HUES48 (cell line): ENCODE measurements at regions not wholly inside any gene's neighbourhood (a gene's known extent, or its start where the extent isn't known, plus 50 kb on each side); places are given as distances from the start of the nearest gene placed in this dataset.

Source experiments
- H3K27ac ChIP-seq: one replicate; pipeline ENCODE4 v1.7.0; 2013; ENCODE audit warnings: low read depth, low read length, inconsistent platforms
- H3K27me3 ChIP-seq: 2 replicates; pipeline ENCODE4 v1.6.1; 2013; ENCODE audit warnings: mild to moderate bottlenecking, low read length; ENCODE audit not compliant: control insufficient read depth, insufficient read depth
- H3K36me3 ChIP-seq: 2 replicates; pipeline ENCODE4 v1.6.1; 2013; ENCODE audit warnings: low read length; ENCODE audit not compliant: control insufficient read depth, insufficient read depth
- H3K4me1 ChIP-seq: 2 replicates; pipeline ENCODE4 v1.6.1; 2013; ENCODE audit warnings: mild to moderate bottlenecking, low read length; ENCODE audit not compliant: control insufficient read depth, insufficient read depth
- H3K4me3 ChIP-seq: 2 replicates; pipeline ENCODE4 v1.5.1; 2013; ENCODE audit warnings: mild to moderate bottlenecking, low read depth, low read length
- H3K9ac ChIP-seq: 2 replicates; pipeline ENCODE4 v1.6.1; 2013; ENCODE audit warnings: mild to moderate bottlenecking, low read depth, low read length, moderate library complexity
- H3K9me3 ChIP-seq: 2 replicates; pipeline ENCODE4 v1.6.1; 2013; ENCODE audit warnings: low read length; ENCODE audit not compliant: control insufficient read depth, insufficient read depth

GRCh38 chr13:106651442-106651841, 83.5 kb upstream of the ARGLU1 start:
- Histone ChIP-seq H3K4me3 (no peak overlapping the region), H3K9ac (no peak overlapping the region), H3K27me3 (no peaks in the 10 kb centered on the region), H3K36me3 (no peaks in the 10 kb centered on the region), H3K4me1 (no peaks in the 10 kb centered on the region), H3K27ac (no peak overlapping the region), H3K9me3 (no peaks in the 10 kb centered on the region)

GRCh38 chr13:106650690-106651205, 82.8 kb upstream of the ARGLU1 start:
- Histone ChIP-seq H3K27me3 (no peaks in the 10 kb centered on the region), H3K27ac (no peak overlapping the region), H3K36me3 (no peaks in the 10 kb centered on the region), H3K9ac (no peak overlapping the region), H3K9me3 (no peaks in the 10 kb centered on the region), H3K4me3 (no peak overlapping the region), H3K4me1 (no peaks in the 10 kb centered on the region)

- no peaks in the 10 kb centered on the region for H3K9me3 ChIP-seq
- H3K36me3 ChIP-seq: no peaks in the 10 kb centered on the region
- no peak overlapping the region for H3K27ac ChIP-seq
- H3K4me1 ChIP-seq: no peaks in the 10 kb centered on the region
- H3K4me3 ChIP-seq: no peak overlapping the region
- H3K27me3 ChIP-seq: no peaks in the 10 kb centered on the region
- H3K9ac ChIP-seq: no peak overlapping the region
These were observed 81.6 kb upstream of the ARGLU1 start for GRCh38 chr13:106649495-106649894.

- no peak overlapping the region for H3K4me3 ChIP-seq
- H3K36me3 ChIP-seq: no peaks in the 10 kb centered on the region
- no peak overlapping the region for H3K27ac ChIP-seq
- H3K4me1 ChIP-seq: no peaks in the 10 kb centered on the region
- H3K9ac ChIP-seq: no peak overlapping the region
- no peaks in the 10 kb centered on the region for H3K27me3 ChIP-seq
- no peaks in the 10 kb centered on the region for H3K9me3 ChIP-seq
These were observed 72.6 kb upstream of the ARGLU1 start for GRCh38 chr13:106640515-106640914.

DNA sequence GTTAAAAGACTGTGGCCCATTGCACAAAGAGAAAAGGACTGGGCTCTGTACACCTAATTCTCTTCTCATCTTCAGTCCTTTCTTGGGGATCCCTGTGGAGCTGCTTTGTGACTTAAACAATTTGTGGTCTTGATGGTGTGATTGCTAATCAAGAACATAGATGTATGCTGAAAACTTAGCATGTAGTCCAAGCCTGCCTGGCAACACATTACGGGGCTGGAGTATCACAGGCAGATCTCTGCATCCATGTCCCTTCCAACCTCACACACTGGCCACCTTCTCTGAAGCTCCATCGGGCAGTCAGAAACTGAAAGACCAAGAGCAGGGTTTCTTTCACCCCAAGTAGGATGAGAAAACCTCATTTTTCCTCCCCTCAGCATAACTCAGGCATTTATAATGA, 69.6 kb upstream of the ARGLU1 start:
- Histone ChIP-seq H3K9ac (no peak overlapping the region), H3K36me3 (no peaks in the 10 kb centered on the region), H3K9me3 (no peaks in the 10 kb centered on the region), H3K4me1 (no peaks in the 10 kb centered on the region), H3K4me3 (no peak overlapping the region), H3K27ac (no peak overlapping the region), H3K27me3 (no peaks in the 10 kb centered on the region)

GRCh38 chr13:106636492-106636891, 68.6 kb upstream of the ARGLU1 start:
- Histone ChIP-seq H3K27me3 (no peaks in the 10 kb centered on the region), H3K9ac (no peak overlapping the region), H3K4me1 (no peaks in the 10 kb centered on the region), H3K27ac (no peak overlapping the region), H3K4me3 (no peak overlapping the region), H3K9me3 (no peaks in the 10 kb centered on the region), H3K36me3 (no peaks in the 10 kb centered on the region)

- Histone ChIP-seq H3K9me3 (no peaks in the 10 kb centered on the region), H3K27ac (no peak overlapping the region), H3K36me3 (no peaks in the 10 kb centered on the region), H3K27me3 (no peaks in the 10 kb centered on the region), H3K9ac (no peak overlapping the region), H3K4me1 (no peaks in the 10 kb centered on the region), H3K4me3 (no peak overlapping the region)
These were observed 67.7 kb upstream of the ARGLU1 start for GRCh38 chr13:106635616-106636015.

DNA sequence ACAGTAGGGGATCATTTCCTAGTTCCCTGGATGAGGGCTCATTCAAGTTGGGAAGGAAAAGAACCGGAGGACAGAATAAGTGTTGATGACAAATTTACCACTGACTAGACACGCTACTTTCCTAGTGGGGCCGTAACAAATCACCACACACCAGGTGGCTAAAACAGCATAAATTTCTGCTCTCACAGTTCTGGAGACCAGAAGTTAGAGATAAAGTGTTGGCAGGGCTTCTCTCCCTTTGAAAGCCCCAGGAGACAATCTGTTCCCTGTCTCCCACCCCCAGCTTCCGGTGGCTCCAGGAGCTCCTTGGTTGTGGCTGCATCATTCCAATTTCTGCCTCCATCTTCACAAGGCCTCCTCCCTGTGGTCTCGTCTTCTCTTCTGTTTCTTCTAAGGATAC, 65.4 kb upstream of the ARGLU1 start:
- no peaks in the 10 kb centered on the region for H3K4me1 ChIP-seq
- H3K9me3 ChIP-seq: no peaks in the 10 kb centered on the region
- H3K27me3 ChIP-seq: no peaks in the 10 kb centered on the region
- H3K27ac ChIP-seq: no peak overlapping the region
- no peaks in the 10 kb centered on the region for H3K36me3 ChIP-seq
- H3K9ac ChIP-seq: no peak overlapping the region
- H3K4me3 ChIP-seq: no peak overlapping the region

DNA sequence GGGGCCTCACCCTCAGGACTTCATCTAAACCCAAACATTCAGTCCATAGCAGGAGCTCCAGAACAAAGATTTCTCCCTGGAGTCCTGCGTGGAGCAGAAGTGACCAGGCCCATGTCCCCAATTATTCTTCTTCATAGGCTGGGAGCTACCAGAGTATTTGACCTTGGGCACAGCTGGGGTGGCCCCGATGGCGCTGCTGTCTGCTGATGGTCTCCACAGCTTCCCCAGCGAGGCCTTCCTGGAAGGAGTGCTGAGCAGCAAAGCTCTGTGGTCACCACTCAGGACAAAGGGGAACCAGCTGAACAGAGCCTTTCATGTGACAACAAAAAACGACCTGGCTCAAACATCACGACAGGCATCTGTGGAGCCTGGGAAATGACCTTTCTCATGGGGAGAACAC, 62.7 kb upstream of the ARGLU1 start:
- H3K36me3 ChIP-seq: no peaks in the 10 kb centered on the region
- no peaks in the 10 kb centered on the region for H3K4me1 ChIP-seq
- no peaks in the 10 kb centered on the region for H3K27me3 ChIP-seq
- no peaks in the 10 kb centered on the region for H3K9me3 ChIP-seq
- no peak overlapping the region for H3K9ac ChIP-seq
- H3K27ac ChIP-seq: no peak overlapping the region
- no peak overlapping the region for H3K4me3 ChIP-seq

GRCh38 chr13:106630162-106630561, 62.2 kb upstream of the ARGLU1 start:
- no peaks in the 10 kb centered on the region for H3K4me1 ChIP-seq

GRCh38 chr13:106628936-106629659, 61.2 kb upstream of the ARGLU1 start:
- no peak overlapping the region for H3K4me3 ChIP-seq
- H3K27me3 ChIP-seq: no peaks in the 10 kb centered on the region
- no peaks in the 10 kb centered on the region for H3K36me3 ChIP-seq
- H3K27ac ChIP-seq: no peak overlapping the region
- no peaks in the 10 kb centered on the region for H3K4me1 ChIP-seq
- no peak overlapping the region for H3K9ac ChIP-seq
- no peaks in the 10 kb centered on the region for H3K9me3 ChIP-seq

More at GRCh38 chr13:106630162-106630561, 62.2 kb upstream of the ARGLU1 start:
- Histone ChIP-seq H3K27ac (no peak overlapping the region), H3K4me3 (no peak overlapping the region), H3K9ac (no peak overlapping the region), H3K36me3 (no peaks in the 10 kb centered on the region), H3K27me3 (no peaks in the 10 kb centered on the region), H3K9me3 (no peaks in the 10 kb centered on the region)
